ENCODE measurements at regions not wholly inside any gene's neighbourhood (a gene's known extent, or its start where the extent isn't known, plus 50 kb on each side); places are given as distances from the start of the nearest gene placed in this dataset.

- in situ Hi-C loops (cut with MboI; ENCODE audit: low sequenced_read_pairs in 4 of 4), result no loop called here
- Histone ChIP-seq H3K36me3 (no peaks in the 10 kb centered on the region), H3K4me3 (no peak overlapping the region), H3K4me1 (no peaks in the 10 kb centered on the region), H3K9me3 (no peaks in the 10 kb centered on the region), H3K27ac (no peak overlapping the region), H3K27me3 (no peaks in the 10 kb centered on the region)
- intact Hi-C loops (cut with DNase I; ENCODE audit: low total_unique reads), result no loop called here
- DNase-seq, result no peak
- no peak for TF ChIP-seq POLR2A (IDR thresholded peaks at IDR 0.05)
- no peak for ATAC-seq
Observed at GRCh38 chr18:43703050-43703449, 425.8 kb upstream of the SYT4 start.

GRCh38 chr18:43705850-43706249 lies 428.6 kb upstream of the SYT4 start:
- H3K4me3 ChIP-seq, result no peak overlapping the region
- no peaks in the 10 kb centered on the region for H3K9me3 ChIP-seq
- no peaks in the 10 kb centered on the region for H3K36me3 ChIP-seq
- H3K4me1 ChIP-seq, result no peaks in the 10 kb centered on the region
- in situ Hi-C loops (cut with MboI; ENCODE audit: low sequenced_read_pairs in 4 of 4) (no loop called here), intact Hi-C loops (cut with DNase I; ENCODE audit: low total_unique reads) (no loop called here)
- DNase-seq, result no peak
- ATAC-seq, result no peak
- no peaks in the 10 kb centered on the region for H3K27me3 ChIP-seq
- H3K27ac ChIP-seq, result no peak overlapping the region
- TF ChIP-seq POLR2A (IDR thresholded peaks at IDR 0.05), result no peak
- TF ChIP-seq CTCF (IDR thresholded peaks at IDR 0.05 in 4 of 5, conservative IDR thresholded peaks at IDR 0.05 in 1 of 5), result no peak

- Histone ChIP-seq H3K36me3 (no peaks in the 10 kb centered on the region), H3K27ac (no peak overlapping the region), H3K27me3 (no peaks in the 10 kb centered on the region), H3K4me1 (no peaks in the 10 kb centered on the region), H3K9me3 (no peaks in the 10 kb centered on the region), H3K4me3 (no peak overlapping the region)
- TF ChIP-seq CTCF (IDR thresholded peaks at IDR 0.05 in 4 of 5, conservative IDR thresholded peaks at IDR 0.05 in 1 of 5) (no peak), POLR2A (IDR thresholded peaks at IDR 0.05) (no peak)
- DNase-seq, result no peak
- intact Hi-C loops (cut with DNase I; ENCODE audit: low total_unique reads) (no loop called here), in situ Hi-C loops (cut with MboI; ENCODE audit: low sequenced_read_pairs in 4 of 4) (no loop called here)
- ATAC-seq, result no peak
Observed at GRCh38 chr18:43710135-43710534, 432.8 kb upstream of the SYT4 start.

- no peaks in the 10 kb centered on the region for H3K9me3 ChIP-seq
- DNase-seq (no peak), ATAC-seq (no peak)
- TF ChIP-seq CTCF (IDR thresholded peaks at IDR 0.05 in 4 of 5, conservative IDR thresholded peaks at IDR 0.05 in 1 of 5), result no peak
- TF ChIP-seq POLR2A (IDR thresholded peaks at IDR 0.05), result no peak
- no peak overlapping the region for H3K27ac ChIP-seq
- no peaks in the 10 kb centered on the region for H3K4me1 ChIP-seq
- H3K27me3 ChIP-seq, result no peaks in the 10 kb centered on the region
- no peak overlapping the region for H3K4me3 ChIP-seq
- intact Hi-C loops (cut with DNase I; ENCODE audit: low total_unique reads) (no loop called here), in situ Hi-C loops (cut with MboI; ENCODE audit: low sequenced_read_pairs in 4 of 4) (no loop called here)
- H3K36me3 ChIP-seq, result no peaks in the 10 kb centered on the region
Observed at GRCh38 chr18:43714343-43715010, 437.2 kb upstream of the SYT4 start.

- Histone ChIP-seq H3K27me3 (no peaks in the 10 kb centered on the region), H3K9me3 (no peaks in the 10 kb centered on the region), H3K4me3 (no peak overlapping the region), H3K27ac (no peak overlapping the region), H3K36me3 (no peaks in the 10 kb centered on the region), H3K4me1 (no peaks in the 10 kb centered on the region)
- intact Hi-C loops (cut with DNase I; ENCODE audit: low total_unique reads) (no loop called here), in situ Hi-C loops (cut with MboI; ENCODE audit: low sequenced_read_pairs in 4 of 4) (no loop called here)
- ATAC-seq (no peak), DNase-seq (no peak)
- no peak for TF ChIP-seq POLR2A (IDR thresholded peaks at IDR 0.05)
- no peak for TF ChIP-seq CTCF (IDR thresholded peaks at IDR 0.05 in 4 of 5, conservative IDR thresholded peaks at IDR 0.05 in 1 of 5)
Observed at GRCh38 chr18:43719267-43719795, 442.0 kb upstream of the SYT4 start.
